Erythroblast (primary cell): ENCODE measurements at regions not wholly inside any gene's neighbourhood (a gene's known extent, or its start where the extent isn't known, plus 50 kb on each side); places are given as distances from the start of the nearest gene placed in this dataset.

ENCODE experiments used
- GATA1 ChIP-seq: IDR thresholded peaks from 2 replicates; pipeline ENCODE4 v1.6.1; 2011; ENCODE audit warnings: low read depth, mild to moderate bottlenecking, control low read depth, low read length, moderate library complexity
- POLR2A ChIP-seq: IDR thresholded peaks from 2 replicates; pipeline ENCODE4 v1.6.1; 2011; ENCODE audit warnings: mild to moderate bottlenecking, low read length

DNA sequence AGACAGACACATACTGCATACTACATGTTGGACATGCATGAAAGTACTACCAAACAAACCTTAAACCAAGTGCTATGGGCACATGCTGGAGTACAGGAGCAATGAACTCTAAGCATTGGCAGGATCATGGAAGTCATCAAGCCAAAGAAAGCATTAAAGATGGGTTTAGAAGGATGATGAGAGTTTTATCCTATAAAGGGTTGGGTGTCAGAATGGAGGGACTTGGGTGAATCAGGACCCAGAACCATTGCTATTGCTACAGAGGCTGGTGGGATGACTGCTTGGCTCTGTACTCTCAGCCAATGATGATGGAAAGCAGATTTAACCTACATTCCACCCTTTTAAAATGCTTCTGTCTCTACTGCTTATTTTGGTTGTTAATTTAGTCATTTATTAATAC is 233.9 kb upstream of the EDA2R start:
- TF ChIP-seq POLR2A (no peak), GATA1 (no peak)
